NB4 (cell line): ENCODE measurements at regions not wholly inside any gene's neighbourhood (a gene's known extent, or its start where the extent isn't known, plus 50 kb on each side); places are given as distances from the start of the nearest gene placed in this dataset.

Experiments used
- DNase-seq: peaks from one replicate; pipeline ENCODE4 v3.0.0; 2010; ENCODE audit warnings: low read depth
- H3K4me3 ChIP-seq: one replicate; pipeline ENCODE4 v1.5.1; 2011; ENCODE audit warnings: mild to moderate bottlenecking, low read depth, low read length, moderate library complexity
- CTCF ChIP-seq: IDR thresholded peaks from one replicate; pipeline ENCODE4 v1.5.1; 2012; ENCODE audit warnings: low read depth, low read length
- MAX ChIP-seq: IDR thresholded peaks from 2 replicates; pipeline ENCODE4 v1.6.1; 2011; ENCODE audit warnings: low read depth, low read length
- MYC ChIP-seq: IDR thresholded peaks from 2 replicates; pipeline ENCODE4 v1.6.1; 2011; ENCODE audit warnings: low read depth, low read length
- POLR2A ChIP-seq: IDR thresholded peaks from 2 replicates; pipeline ENCODE4 v1.6.1; 2011; ENCODE audit warnings: mild to moderate bottlenecking; ENCODE audit not compliant: insufficient read length; ENCODE audit errors: extremely low read depth

- no peak for DNase-seq
- TF ChIP-seq MYC (no peak), MAX (no peak), CTCF (no peak), POLR2A (no peak)
- no peak overlapping the region for H3K4me3 ChIP-seq
These were observed 113.0 kb upstream of the RREB1 start for GRCh38 chr6:6994796-6995195.

DNA sequence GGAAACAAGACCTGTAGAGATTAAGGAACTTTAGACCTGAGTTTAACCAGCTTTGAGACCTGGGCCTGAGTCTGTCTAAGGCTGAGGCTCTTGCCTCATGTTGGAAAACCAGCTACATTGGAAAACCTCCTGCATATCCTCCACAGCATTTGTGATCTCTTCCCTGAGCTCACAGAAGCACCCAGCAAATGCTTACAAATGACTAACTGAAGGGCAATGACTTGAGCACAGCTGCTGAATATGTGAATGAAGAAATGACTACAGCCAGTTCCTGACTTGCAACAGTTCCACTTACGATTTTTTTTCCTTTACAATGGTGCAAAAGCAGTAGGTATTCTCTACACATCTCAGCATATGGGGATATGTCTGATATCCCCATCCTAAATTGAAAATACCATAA, 112.4 kb upstream of the RREB1 start:
- no peak for DNase-seq
- no peak overlapping the region for H3K4me3 ChIP-seq
- TF ChIP-seq MAX (no peak), POLR2A (no peak), MYC (no peak), CTCF (no peak)

DNA sequence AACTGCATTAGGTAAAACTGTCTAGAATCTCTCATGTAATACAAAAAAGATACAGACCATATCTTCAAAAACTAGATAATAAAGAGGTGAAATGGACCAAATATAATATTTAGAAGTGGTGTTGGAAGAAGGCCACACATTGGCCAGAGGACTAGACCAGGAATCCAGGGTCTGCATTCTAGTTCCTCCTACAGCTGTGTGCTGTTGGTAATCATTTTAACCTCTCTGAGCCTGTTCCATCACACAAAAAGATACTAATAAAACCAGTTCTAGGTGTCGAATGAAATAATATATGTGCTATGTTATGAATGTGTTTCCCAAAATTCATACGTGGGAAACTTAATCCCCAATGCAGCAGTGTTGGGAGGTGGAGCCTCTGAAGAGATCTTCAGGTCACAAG, 111.6 kb upstream of the RREB1 start:
- no peak for DNase-seq
- no peak overlapping the region for H3K4me3 ChIP-seq
- no peak for TF ChIP-seq POLR2A
- TF ChIP-seq MAX = no peak
- no peak for TF ChIP-seq MYC
- no peak for TF ChIP-seq CTCF

DNA sequence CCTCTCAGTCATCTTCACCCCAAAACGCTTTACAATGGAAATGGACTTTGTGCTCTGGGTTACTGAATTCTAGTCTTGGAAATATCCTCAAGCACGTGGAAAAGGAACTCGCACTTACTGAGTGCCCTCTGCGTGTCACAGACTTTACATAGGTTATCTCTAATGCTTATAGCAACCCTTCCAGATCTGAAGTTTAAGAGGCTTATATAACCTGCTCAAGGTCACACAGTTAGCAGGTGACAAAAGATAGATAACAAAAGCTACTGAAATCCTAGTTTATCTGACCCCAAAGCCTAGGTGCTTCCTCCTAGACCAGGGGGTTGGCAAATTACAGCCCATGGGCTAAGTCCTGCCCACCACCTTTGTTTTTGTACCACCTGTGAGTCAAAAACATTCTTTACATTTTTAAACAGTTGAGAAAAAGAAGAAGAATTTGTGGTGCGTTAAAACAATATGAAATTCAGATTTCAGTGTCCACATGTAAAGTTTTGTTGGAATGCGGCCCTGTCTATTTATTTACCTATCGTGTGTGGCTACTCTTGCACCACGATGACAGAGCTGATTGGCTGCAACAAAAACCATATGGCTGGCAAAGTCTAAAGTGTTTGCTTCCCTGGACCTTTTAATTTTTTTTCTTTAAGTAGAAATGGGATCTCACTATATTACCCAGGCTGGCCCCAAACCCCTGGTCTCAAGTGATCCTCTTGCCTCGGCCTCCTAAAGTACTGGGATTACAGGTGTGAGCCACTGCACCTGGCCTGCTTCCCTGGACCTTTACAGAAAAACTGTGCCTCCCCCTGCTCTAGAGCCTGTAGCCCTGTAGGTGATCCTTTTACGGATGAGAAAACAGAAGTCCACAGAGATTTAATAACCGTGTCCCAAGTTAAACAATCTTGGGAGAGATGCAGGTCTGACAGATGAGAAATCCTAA, 110.2 kb upstream of the RREB1 start:
- no peak for TF ChIP-seq CTCF
- no peak for TF ChIP-seq MYC
- TF ChIP-seq MAX = no peak
- no peak for TF ChIP-seq POLR2A
- DNase-seq = no peak
- H3K4me3 ChIP-seq = no peak overlapping the region

GRCh38 chr6:6998194-6998569, 109.6 kb upstream of the RREB1 start:
- DNase-seq = no peak
- no peak overlapping the region for H3K4me3 ChIP-seq
- TF ChIP-seq CTCF = no peak
- TF ChIP-seq MAX = no peak
- no peak for TF ChIP-seq POLR2A
- TF ChIP-seq MYC = no peak
